Astrocyte of the spinal cord (primary cell): ENCODE measurements at regions not wholly inside any gene's neighbourhood (a gene's known extent, or its start where the extent isn't known, plus 50 kb on each side); places are given as distances from the start of the nearest gene placed in this dataset.

Experiments
- DNase-seq: peaks from one replicate; pipeline ENCODE4 v3.0.0; 2011; ENCODE audit warnings: low read depth, low spot score
- H3K4me3 ChIP-seq: 2 replicates; pipeline ENCODE4 v1.5.1; 2011; ENCODE audit warnings: low read depth, mild to moderate bottlenecking, low read length, moderate library complexity
- in situ Hi-C: cut with HindIII; loops from 2 replicates; pipeline ENCODE4 v1.10.0; 2017; ENCODE audit warnings: low sequenced_read_pairs
- TF ChIP-seq, protein P1 (sequence below): IDR thresholded peaks from 2 replicates; pipeline ENCODE4 v1.5.1; 2012; ENCODE audit warnings: low read depth, mild to moderate bottlenecking, low read length, inconsistent platforms

GRCh38 chr6:101202867-101203374 is 190.6 kb upstream of the GRIK2 start:
- no peak overlapping the region for H3K4me3 ChIP-seq
- TF ChIP-seq, protein P1, sequence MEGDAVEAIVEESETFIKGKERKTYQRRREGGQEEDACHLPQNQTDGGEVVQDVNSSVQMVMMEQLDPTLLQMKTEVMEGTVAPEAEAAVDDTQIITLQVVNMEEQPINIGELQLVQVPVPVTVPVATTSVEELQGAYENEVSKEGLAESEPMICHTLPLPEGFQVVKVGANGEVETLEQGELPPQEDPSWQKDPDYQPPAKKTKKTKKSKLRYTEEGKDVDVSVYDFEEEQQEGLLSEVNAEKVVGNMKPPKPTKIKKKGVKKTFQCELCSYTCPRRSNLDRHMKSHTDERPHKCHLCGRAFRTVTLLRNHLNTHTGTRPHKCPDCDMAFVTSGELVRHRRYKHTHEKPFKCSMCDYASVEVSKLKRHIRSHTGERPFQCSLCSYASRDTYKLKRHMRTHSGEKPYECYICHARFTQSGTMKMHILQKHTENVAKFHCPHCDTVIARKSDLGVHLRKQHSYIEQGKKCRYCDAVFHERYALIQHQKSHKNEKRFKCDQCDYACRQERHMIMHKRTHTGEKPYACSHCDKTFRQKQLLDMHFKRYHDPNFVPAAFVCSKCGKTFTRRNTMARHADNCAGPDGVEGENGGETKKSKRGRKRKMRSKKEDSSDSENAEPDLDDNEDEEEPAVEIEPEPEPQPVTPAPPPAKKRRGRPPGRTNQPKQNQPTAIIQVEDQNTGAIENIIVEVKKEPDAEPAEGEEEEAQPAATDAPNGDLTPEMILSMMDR = no peak
- no peak for DNase-seq
- in situ Hi-C loops = no loop called here

GRCh38 chr6:101203664-101204063 is 189.8 kb upstream of the GRIK2 start:
- no peak for DNase-seq
- TF ChIP-seq, protein P1 = no peak
- in situ Hi-C loops = no loop called here
- H3K4me3 ChIP-seq = no peak overlapping the region

- in situ Hi-C loops = no loop called here
- DNase-seq = no peak
- no peak overlapping the region for H3K4me3 ChIP-seq
- TF ChIP-seq, protein P1 = no peak
These were observed 185.4 kb upstream of the GRIK2 start for GRCh38 chr6:101208152-101208551.

GRCh38 chr6:101212640-101213039 is 180.9 kb upstream of the GRIK2 start:
- TF ChIP-seq, protein P1 = no peak
- in situ Hi-C loops = no loop called here
- no peak for DNase-seq
- no peak overlapping the region for H3K4me3 ChIP-seq

GRCh38 chr6:101222007-101222406 is 171.5 kb upstream of the GRIK2 start:
- no peak for DNase-seq
- TF ChIP-seq, protein P1 = no peak
- in situ Hi-C loops = no loop called here
- H3K4me3 ChIP-seq = no peak overlapping the region

DNA sequence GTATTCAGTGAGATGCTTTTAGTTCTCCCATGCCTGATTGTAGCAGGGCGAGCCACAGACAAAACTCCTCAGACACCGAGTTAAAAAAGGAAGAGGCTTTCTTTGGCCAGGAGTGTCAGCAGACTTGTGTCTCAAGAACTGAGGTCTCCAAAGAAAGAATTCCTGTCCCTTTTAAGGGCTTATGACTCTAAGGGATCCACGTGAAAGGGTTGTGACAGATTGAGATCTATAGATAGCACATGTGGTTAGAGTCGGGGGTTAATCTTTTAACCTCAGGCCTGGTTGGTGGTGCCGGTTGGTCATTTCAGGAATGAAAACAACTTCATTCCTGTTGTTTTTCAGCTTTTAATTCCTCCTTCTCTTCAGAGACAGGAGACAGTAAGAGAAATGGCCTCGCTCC is 168.8 kb upstream of the GRIK2 start:
- TF ChIP-seq, protein P1 = no peak
- no peak overlapping the region for H3K4me3 ChIP-seq
- in situ Hi-C loops = no loop called here
- no peak for DNase-seq

- in situ Hi-C loops = no loop called here
- TF ChIP-seq, protein P1 = peak; percentile 19
- H3K4me3 ChIP-seq = no peak overlapping the region
- peak; percentile 1 for DNase-seq
These were observed 166.8 kb upstream of the GRIK2 start for GRCh38 chr6:101226677-101227135.
